Astrocyte (in vitro differentiated cells and primary cell): ENCODE measurements at regions not wholly inside any gene's neighbourhood (a gene's known extent, or its start where the extent isn't known, plus 50 kb on each side); places are given as distances from the start of the nearest gene placed in this dataset.

Experiments
- DNase-seq: peaks from one replicate; pipeline ENCODE4 v3.0.0-alpha.2; 2010; ENCODE audit warnings: low read depth
- FAIRE-seq: peaks from 2 replicates; lab custom pipeline; 2011; peaks lifted over from hg19 to GRCh38; lab: Jason Lieb, UNC
- H2AFZ ChIP-seq: 2 replicates; pipeline ENCODE4 v1.6.0; 2012; ENCODE audit warnings: low read depth, low read length, inconsistent platforms
- H3K27ac ChIP-seq: 2 replicates; pipeline ENCODE4 v1.5.1; 2011; ENCODE audit warnings: low read depth, low read length, inconsistent platforms
- H3K27me3 ChIP-seq: 2 replicates; pipeline ENCODE4 v1.6.0; 2011; ENCODE audit warnings: low read length, inconsistent platforms; ENCODE audit not compliant: insufficient read depth
- H3K36me3 ChIP-seq: 2 replicates; pipeline ENCODE4 v1.5.1; 2011; ENCODE audit warnings: low read length, inconsistent platforms; ENCODE audit not compliant: insufficient read depth
- H3K4me1 ChIP-seq: 2 replicates; pipeline ENCODE4 v1.5.1; 2011; ENCODE audit warnings: low read length, inconsistent platforms; ENCODE audit not compliant: insufficient read depth
- H3K4me2 ChIP-seq: 2 replicates; pipeline ENCODE4 v1.6.0; 2012; ENCODE audit warnings: low read length, inconsistent platforms
- H3K4me3 ChIP-seq: 2 replicates; pipeline ENCODE4 v1.5.1; 2011; ENCODE audit warnings: low read depth, mild to moderate bottlenecking, low read length, inconsistent platforms; ENCODE audit not compliant: insufficient read depth
- H3K79me2 ChIP-seq: 2 replicates; pipeline ENCODE4 v1.6.0; 2012; ENCODE audit warnings: mild to moderate bottlenecking, low read length, inconsistent platforms; ENCODE audit not compliant: insufficient read depth
- H3K9ac ChIP-seq: 2 replicates; pipeline ENCODE4 v1.6.0; 2012; ENCODE audit warnings: mild to moderate bottlenecking, low read length, inconsistent platforms
- H3K9me3 ChIP-seq: 2 replicates; pipeline ENCODE4 v1.5.1; 2012; ENCODE audit warnings: low read depth, mild to moderate bottlenecking, low read length, inconsistent platforms; ENCODE audit not compliant: insufficient read depth
- H4K20me1 ChIP-seq: 2 replicates; pipeline ENCODE4 v1.6.0; 2012; ENCODE audit warnings: low read length, inconsistent platforms; ENCODE audit not compliant: insufficient read depth
- H3K27ac Mint-ChIP-seq: one replicate; pipeline ENCODE4 v1.8.0; 2021; ENCODE audit warnings: mild to moderate bottlenecking, mixed read lengths; ENCODE audit not compliant: unreplicated experiment
- H3K27me3 Mint-ChIP-seq: one replicate; pipeline ENCODE4 v1.8.0; 2021; ENCODE audit warnings: low read depth, mixed read lengths; ENCODE audit not compliant: unreplicated experiment
- H3K36me3 Mint-ChIP-seq: one replicate; pipeline ENCODE4 v1.8.0; 2021; ENCODE audit warnings: low read depth, mixed read lengths; ENCODE audit not compliant: unreplicated experiment
- H3K4me1 Mint-ChIP-seq: one replicate; pipeline ENCODE4 v1.8.0; 2021; ENCODE audit warnings: low read depth, mixed read lengths; ENCODE audit not compliant: unreplicated experiment
- H3K4me3 Mint-ChIP-seq: one replicate; pipeline ENCODE4 v1.8.0; 2021; ENCODE audit warnings: mild to moderate bottlenecking, moderate library complexity, mixed read lengths; ENCODE audit not compliant: unreplicated experiment
- H3K9me3 Mint-ChIP-seq: one replicate; pipeline ENCODE4 v1.8.0; 2021; ENCODE audit warnings: mild to moderate bottlenecking, mixed read lengths; ENCODE audit not compliant: unreplicated experiment
- EZH2 ChIP-seq: IDR thresholded peaks from 2 replicates; pipeline ENCODE4 v1.6.1; 2012; ENCODE audit warnings: mild to moderate bottlenecking, low read length, inconsistent platforms; ENCODE audit not compliant: insufficient read depth
- TF ChIP-seq, protein P1 (sequence below): IDR thresholded peaks from 2 replicates; pipeline ENCODE4 v1.5.1; 2011; ENCODE audit warnings: low read depth, mild to moderate bottlenecking, inconsistent platforms, low read length, moderate library complexity; ENCODE audit not compliant: insufficient read depth

GRCh38 chr12:98319716-98320425 is 195.5 kb upstream of the TMPO start:
- Histone ChIP-seq H3K27ac (no peak overlapping the region), H3K9ac (no peak overlapping the region), H3K4me1 (no peaks in the 10 kb centered on the region), H3K36me3 (no peaks in the 10 kb centered on the region), H3K79me2 (no peaks in the 10 kb centered on the region), H4K20me1 (no peaks in the 10 kb centered on the region), H3K27me3 (no peaks in the 10 kb centered on the region), H3K4me2 (no peak overlapping the region), H3K9me3 (no peaks in the 10 kb centered on the region), H3K4me3 (no peak overlapping the region), H2AFZ (no peak overlapping the region)
- H3K36me3 Mint-ChIP-seq: no peaks in the 10 kb centered on the region
- TF ChIP-seq EZH2: no peak
- TF ChIP-seq, protein P1, sequence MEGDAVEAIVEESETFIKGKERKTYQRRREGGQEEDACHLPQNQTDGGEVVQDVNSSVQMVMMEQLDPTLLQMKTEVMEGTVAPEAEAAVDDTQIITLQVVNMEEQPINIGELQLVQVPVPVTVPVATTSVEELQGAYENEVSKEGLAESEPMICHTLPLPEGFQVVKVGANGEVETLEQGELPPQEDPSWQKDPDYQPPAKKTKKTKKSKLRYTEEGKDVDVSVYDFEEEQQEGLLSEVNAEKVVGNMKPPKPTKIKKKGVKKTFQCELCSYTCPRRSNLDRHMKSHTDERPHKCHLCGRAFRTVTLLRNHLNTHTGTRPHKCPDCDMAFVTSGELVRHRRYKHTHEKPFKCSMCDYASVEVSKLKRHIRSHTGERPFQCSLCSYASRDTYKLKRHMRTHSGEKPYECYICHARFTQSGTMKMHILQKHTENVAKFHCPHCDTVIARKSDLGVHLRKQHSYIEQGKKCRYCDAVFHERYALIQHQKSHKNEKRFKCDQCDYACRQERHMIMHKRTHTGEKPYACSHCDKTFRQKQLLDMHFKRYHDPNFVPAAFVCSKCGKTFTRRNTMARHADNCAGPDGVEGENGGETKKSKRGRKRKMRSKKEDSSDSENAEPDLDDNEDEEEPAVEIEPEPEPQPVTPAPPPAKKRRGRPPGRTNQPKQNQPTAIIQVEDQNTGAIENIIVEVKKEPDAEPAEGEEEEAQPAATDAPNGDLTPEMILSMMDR: no peak
- H3K9me3 Mint-ChIP-seq: peaks cover 3% of the 10 kb centered on the region
- H3K4me1 Mint-ChIP-seq: no peaks in the 10 kb centered on the region
- H3K27ac Mint-ChIP-seq: no peak overlapping the region
- no peak overlapping the region for H3K4me3 Mint-ChIP-seq
- no peaks in the 10 kb centered on the region for H3K27me3 Mint-ChIP-seq
- FAIRE-seq (no peak), DNase-seq (peak; percentile 71)

- H3K4me3 Mint-ChIP-seq: no peak overlapping the region
- TF ChIP-seq EZH2: no peak
- TF ChIP-seq, protein P1: no peak
- no peaks in the 10 kb centered on the region for H3K4me1 Mint-ChIP-seq
- Histone ChIP-seq H3K9ac (no peak overlapping the region), H3K9me3 (no peaks in the 10 kb centered on the region), H3K27ac (no peak overlapping the region), H2AFZ (no peak overlapping the region), H3K27me3 (no peaks in the 10 kb centered on the region), H3K36me3 (no peaks in the 10 kb centered on the region), H3K4me1 (no peaks in the 10 kb centered on the region), H3K4me2 (no peak overlapping the region), H3K79me2 (no peaks in the 10 kb centered on the region), H3K4me3 (no peak overlapping the region), H4K20me1 (no peaks in the 10 kb centered on the region)
- H3K9me3 Mint-ChIP-seq: no peaks in the 10 kb centered on the region
- H3K27ac Mint-ChIP-seq: no peak overlapping the region
- FAIRE-seq (no peak), DNase-seq (no peak)
- H3K27me3 Mint-ChIP-seq: peaks cover 4% of the 10 kb centered on the region
- H3K36me3 Mint-ChIP-seq: no peaks in the 10 kb centered on the region
These were observed 190.4 kb upstream of the TMPO start for GRCh38 chr12:98325003-98325402.

DNA sequence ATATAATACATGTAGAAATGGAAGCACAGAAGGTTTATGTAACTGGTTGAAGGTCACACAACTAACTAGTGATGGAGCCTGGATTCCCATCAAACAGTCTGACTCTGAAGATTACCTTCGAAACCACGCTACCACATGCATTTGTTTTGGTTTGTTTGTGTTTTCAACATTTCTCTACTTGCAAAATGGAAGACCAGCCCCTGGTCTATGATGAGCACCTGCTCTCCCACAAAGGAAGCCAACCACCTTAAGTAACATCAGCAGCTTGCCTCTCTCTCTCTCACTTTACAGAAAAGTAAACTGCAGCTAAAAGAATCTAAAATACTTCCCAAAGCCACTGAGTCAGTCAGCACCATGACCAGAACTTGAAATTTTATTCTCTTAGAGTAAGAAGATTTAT is 186.9 kb upstream of the TMPO start:
- Mint-ChIP-seq H3K27me3 (peaks cover 5% of the 10 kb centered on the region), H3K4me3 (no peak overlapping the region), H3K27ac (no peak overlapping the region), H3K36me3 (no peaks in the 10 kb centered on the region), H3K4me1 (no peaks in the 10 kb centered on the region), H3K9me3 (no peaks in the 10 kb centered on the region)
- Histone ChIP-seq H3K9me3 (no peaks in the 10 kb centered on the region), H3K27me3 (no peaks in the 10 kb centered on the region), H4K20me1 (no peaks in the 10 kb centered on the region), H3K36me3 (no peaks in the 10 kb centered on the region), H2AFZ (no peak overlapping the region), H3K4me2 (no peak overlapping the region), H3K4me1 (no peaks in the 10 kb centered on the region), H3K79me2 (no peaks in the 10 kb centered on the region), H3K9ac (no peak overlapping the region), H3K27ac (no peak overlapping the region), H3K4me3 (no peak overlapping the region)
- DNase-seq (peak; percentile 34), FAIRE-seq (no peak)
- TF ChIP-seq, protein P1: no peak
- TF ChIP-seq EZH2: no peak
